ENCODE measurements at regions not wholly inside any gene's neighbourhood (a gene's known extent, or its start where the extent isn't known, plus 50 kb on each side); places are given as distances from the start of the nearest gene placed in this dataset.

GRCh38 chr4:11197631-11198341 lies 230.9 kb downstream of the HS3ST1 start:
- TF ChIP-seq CTCF (IDR thresholded peaks at IDR 0.05; ENCODE audit: unreplicated experiment) = no peak
- H3K4me1 Mint-ChIP-seq (ENCODE audit: low read depth) = peaks cover 6% of the 10 kb centered on the region
- DNase-seq (ENCODE audit: low spot score, unreplicated experiment) = no peak
- H3K9me3 Mint-ChIP-seq (ENCODE audit: low read depth) = no peaks in the 10 kb centered on the region
- H3K36me3 Mint-ChIP-seq (ENCODE audit: insufficient read depth) = no peaks in the 10 kb centered on the region
- H3K27ac Mint-ChIP-seq = no peak overlapping the region
- H3K27me3 Mint-ChIP-seq = no peaks in the 10 kb centered on the region
- no peak overlapping the region for H3K4me3 Mint-ChIP-seq (ENCODE audit: low read depth)

DNA sequence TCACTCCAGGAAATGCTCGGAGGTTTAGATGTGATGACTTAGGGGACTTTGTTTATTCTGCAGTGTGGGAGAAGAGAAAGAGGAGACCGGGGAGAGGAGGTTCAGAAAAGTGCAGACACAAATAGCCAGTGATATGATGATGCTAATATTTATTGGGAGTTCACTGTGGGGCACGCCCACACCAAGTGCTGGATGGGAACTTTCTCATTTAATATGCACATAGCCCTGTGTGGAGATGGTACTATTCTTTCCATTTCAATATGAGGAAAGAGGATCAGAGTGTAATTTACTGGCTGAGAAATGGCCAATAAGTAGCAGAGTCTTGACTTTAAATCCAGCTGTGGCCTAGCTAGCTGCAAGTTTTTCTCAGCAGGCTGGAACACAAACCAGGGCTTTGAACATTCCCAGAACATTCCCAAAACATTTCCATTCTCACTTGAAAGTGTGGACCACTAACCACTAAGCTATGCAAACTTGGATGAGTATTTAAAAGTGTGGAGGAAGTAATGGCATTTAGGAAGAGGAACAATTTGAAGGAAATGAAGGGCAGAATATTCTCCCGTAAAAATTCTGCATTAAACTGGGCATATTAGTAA lies 231.7 kb downstream of the HS3ST1 start:
- H3K4me1 Mint-ChIP-seq (ENCODE audit: low read depth) = peaks cover 6% of the 10 kb centered on the region
- no peak for DNase-seq (ENCODE audit: low spot score, unreplicated experiment)
- H3K27ac Mint-ChIP-seq = no peak overlapping the region
- H3K4me3 Mint-ChIP-seq (ENCODE audit: low read depth) = no peak overlapping the region
- H3K27me3 Mint-ChIP-seq = peaks cover 2% of the 10 kb centered on the region
- H3K9me3 Mint-ChIP-seq (ENCODE audit: low read depth) = no peaks in the 10 kb centered on the region
- no peaks in the 10 kb centered on the region for H3K36me3 Mint-ChIP-seq (ENCODE audit: insufficient read depth)
- no peak for TF ChIP-seq CTCF (IDR thresholded peaks at IDR 0.05; ENCODE audit: unreplicated experiment)

DNA sequence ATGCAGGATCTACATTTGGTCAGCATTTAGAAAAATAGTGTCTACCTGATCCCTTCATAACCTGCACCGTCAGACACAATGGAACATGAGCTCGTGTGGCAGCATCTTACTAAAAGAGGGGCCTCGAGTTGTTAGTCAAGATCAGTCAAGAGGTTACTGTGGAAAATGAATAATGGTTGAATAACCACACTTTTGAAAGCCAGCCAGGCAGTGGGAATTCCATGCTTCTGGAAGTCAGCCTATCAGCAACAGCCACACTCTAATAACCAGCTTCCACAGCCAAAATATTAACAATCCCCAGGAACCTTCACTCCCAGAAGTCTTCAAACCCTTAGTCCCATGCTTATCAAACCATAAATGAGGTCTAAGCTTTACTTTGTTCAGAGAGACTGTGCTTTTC lies 234.3 kb downstream of the HS3ST1 start:
- Mint-ChIP-seq H3K27me3 (peaks cover 7% of the 10 kb centered on the region), H3K4me3 (ENCODE audit: low read depth) (no peak overlapping the region), H3K9me3 (ENCODE audit: low read depth) (no peaks in the 10 kb centered on the region), H3K36me3 (ENCODE audit: insufficient read depth) (no peaks in the 10 kb centered on the region), H3K4me1 (ENCODE audit: low read depth) (peaks cover 6% of the 10 kb centered on the region), H3K27ac (no peak overlapping the region)
- DNase-seq (ENCODE audit: low spot score, unreplicated experiment) = no peak
- TF ChIP-seq CTCF (IDR thresholded peaks at IDR 0.05; ENCODE audit: unreplicated experiment) = no peak

GRCh38 chr4:11189756-11190155 lies 238.9 kb downstream of the HS3ST1 start:
- no peak for DNase-seq (ENCODE audit: low spot score, unreplicated experiment)
- Mint-ChIP-seq H3K9me3 (ENCODE audit: low read depth) (no peaks in the 10 kb centered on the region), H3K36me3 (ENCODE audit: insufficient read depth) (no peaks in the 10 kb centered on the region), H3K27ac (no peak overlapping the region), H3K4me1 (ENCODE audit: low read depth) (peaks cover 2% of the 10 kb centered on the region), H3K27me3 (peaks cover 7% of the 10 kb centered on the region), H3K4me3 (ENCODE audit: low read depth) (no peak overlapping the region)
- no peak for TF ChIP-seq CTCF (IDR thresholded peaks at IDR 0.05; ENCODE audit: unreplicated experiment)

DNA sequence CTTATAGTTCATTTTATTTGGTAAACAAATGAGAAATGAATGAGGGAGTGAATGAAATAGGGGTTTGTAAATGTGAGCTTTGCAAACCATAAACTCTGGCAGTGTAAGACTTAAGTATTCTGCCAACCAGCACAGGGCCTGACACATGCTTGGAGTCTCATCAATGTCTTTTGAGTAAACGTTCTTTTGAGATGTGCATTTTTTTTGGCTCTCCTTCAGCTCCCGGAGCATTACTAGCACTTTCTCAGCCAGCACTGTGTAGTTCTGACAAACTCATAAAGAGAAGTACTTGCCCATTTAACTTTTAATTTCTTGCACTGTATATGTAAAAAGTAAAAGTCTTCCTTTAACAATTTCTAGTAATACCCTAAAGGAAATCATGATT lies 245.3 kb downstream of the HS3ST1 start:
- no peak for TF ChIP-seq CTCF (IDR thresholded peaks at IDR 0.05; ENCODE audit: unreplicated experiment)

More for the DNA sequence above, 245.3 kb downstream of the HS3ST1 start:
- Mint-ChIP-seq H3K36me3 (ENCODE audit: insufficient read depth) (no peaks in the 10 kb centered on the region), H3K9me3 (ENCODE audit: low read depth) (no peaks in the 10 kb centered on the region), H3K4me1 (ENCODE audit: low read depth) (no peaks in the 10 kb centered on the region), H3K27me3 (no peaks in the 10 kb centered on the region), H3K4me3 (ENCODE audit: low read depth) (no peak overlapping the region), H3K27ac (no peak overlapping the region)
- no peak for DNase-seq (ENCODE audit: low spot score, unreplicated experiment)

Data from progenitor cell of endocrine pancreas (in vitro differentiated cells).